NCI-H2081 treated with DMSO at 0.1 percent for 48 hours (cell line): ENCODE measurements at regions not wholly inside any gene's neighbourhood (a gene's known extent, or its start where the extent isn't known, plus 50 kb on each side); places are given as distances from the start of the nearest gene placed in this dataset.
"Not testable (repeated sequence)": the region's sequence is repeated elsewhere in the genome, so short reads cannot be mapped to it uniquely, and the experiment has no call there.

ENCODE experiments used
- DNase-seq: peaks from one replicate; lab custom pipeline; 2025; lab: John Stamatoyannopoulos, UW

DNA sequence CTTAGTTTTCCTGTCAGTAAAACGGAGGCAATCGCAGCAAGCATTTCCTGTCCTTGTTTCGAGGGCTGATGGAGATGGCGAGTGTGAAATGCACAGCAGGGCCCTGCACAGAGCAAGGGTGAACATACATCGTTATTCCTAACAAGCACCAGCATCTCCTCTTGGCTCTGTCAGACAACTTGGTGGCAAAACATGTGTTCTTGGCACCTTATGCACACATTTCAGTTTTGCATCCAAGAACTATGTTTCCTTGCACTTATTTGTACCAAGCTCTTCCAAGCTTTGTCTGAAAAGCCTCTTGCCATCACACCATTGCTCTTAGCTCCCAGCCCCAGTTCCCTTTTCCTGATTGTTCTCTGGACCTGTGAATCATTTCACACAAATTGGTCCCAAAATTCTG, 132.9 kb upstream of the GRB10 start:
- no peak for DNase-seq

GRCh38 chr7:50914460-50914859, 131.8 kb upstream of the GRB10 start:
- DNase-seq = no peak

GRCh38 chr7:50908628-50909290, 126.1 kb upstream of the GRB10 start:
- DNase-seq = no peak

DNA sequence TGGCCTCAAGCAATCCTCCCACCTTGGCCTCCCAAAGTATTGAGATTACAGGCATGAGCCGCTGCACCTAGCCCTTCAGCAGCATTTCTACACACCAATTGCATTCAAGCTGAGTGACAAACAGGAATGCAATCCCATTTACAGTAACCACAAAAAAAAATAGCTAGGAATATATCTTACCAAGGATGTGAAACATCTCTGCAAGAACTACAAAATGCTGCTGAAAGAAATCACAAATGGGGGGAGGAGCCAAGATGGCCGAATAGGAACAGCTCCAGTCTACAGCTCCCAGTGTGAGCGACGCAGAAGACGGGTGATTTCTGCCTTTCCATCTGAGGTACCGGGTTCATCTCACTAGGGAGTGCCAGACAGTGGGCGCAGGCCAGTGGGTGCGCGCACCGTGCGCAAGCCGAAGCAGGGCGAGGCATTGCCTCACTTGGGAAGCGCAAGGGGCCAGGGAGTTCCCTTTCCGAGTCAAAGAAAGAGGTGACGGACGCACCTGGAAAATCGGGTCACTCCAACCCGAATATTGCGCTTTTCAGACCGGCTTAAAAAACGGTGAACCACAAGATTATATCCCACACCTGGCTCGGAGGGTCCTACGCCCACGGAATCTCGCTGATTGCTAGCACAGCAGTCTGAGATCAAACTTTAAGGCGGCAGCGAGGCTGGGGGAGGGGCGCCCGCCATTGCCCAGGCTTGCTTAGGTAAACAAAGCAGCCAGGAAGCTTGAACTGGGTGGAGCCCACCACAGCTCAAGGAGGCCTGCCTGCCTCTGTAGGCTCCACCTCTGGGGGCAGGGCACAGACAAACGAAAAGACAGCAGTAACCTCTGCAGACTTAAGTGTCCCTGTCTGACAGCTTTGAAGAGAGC, 116.1 kb upstream of the GRB10 start:
- not testable (repeated sequence) for DNase-seq

GRCh38 chr7:50887061-50887460, 104.4 kb upstream of the GRB10 start:
- not testable (repeated sequence) for DNase-seq

- DNase-seq = no peak
These were observed 89.7 kb upstream of the GRB10 start for GRCh38 chr7:50872437-50872836.

GRCh38 chr7:50869108-50869725, 86.5 kb upstream of the GRB10 start:
- no peak for DNase-seq

- DNase-seq = no peak
These were observed 85.9 kb upstream of the GRB10 start for GRCh38 chr7:50868426-50869100.

GRCh38 chr7:50867034-50867356, 84.3 kb upstream of the GRB10 start:
- no peak for DNase-seq

GRCh38 chr7:50866343-50867033, 83.8 kb upstream of the GRB10 start:
- DNase-seq = no peak

- DNase-seq = no peak
These were observed 82.8 kb upstream of the GRB10 start for GRCh38 chr7:50865450-50865849.

GRCh38 chr7:50864694-50865093, 82.0 kb upstream of the GRB10 start:
- DNase-seq = no peak

DNA sequence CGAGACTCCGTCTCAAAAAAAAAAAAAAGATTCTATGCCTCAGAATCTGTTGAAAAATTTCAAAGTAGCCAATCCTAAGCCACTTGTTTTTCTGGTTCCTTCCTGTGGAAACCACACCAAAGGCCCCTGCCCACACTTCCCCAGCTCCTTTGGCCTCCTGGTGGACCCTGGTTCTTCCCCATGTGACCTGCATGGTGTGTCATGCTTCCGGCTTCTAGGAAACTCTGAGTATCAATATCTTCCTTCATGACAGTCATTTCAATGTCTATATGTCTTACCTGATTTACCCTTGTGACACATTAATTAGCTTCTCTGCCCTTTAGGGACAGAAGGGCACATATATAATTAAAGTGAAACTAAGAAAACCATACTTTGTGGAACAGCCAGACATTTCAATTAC, 80.4 kb upstream of the GRB10 start:
- no peak for DNase-seq

- no peak for DNase-seq
These were observed 79.6 kb upstream of the GRB10 start for GRCh38 chr7:50862302-50862701.

DNA sequence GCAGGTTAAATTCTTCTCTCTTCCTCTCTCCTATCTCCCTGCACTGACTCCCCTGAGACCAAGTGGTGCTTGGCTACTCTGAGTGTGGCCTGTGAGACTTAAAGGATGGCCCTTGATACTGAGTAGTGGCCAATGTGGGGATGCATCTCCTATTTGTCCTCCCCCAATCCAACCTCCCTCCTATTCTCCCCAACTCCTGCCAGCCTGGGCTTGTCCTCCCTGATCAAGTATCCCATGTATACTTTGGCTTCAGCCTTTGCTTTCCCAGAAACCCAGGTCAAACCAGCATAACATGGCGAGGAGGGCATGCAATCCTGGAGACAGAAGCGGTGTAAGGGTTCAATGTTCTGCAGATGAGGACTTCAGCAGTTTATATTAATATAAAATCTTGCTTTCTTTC, 77.9 kb upstream of the GRB10 start:
- DNase-seq = no peak

GRCh38 chr7:50860174-50860573, 77.5 kb upstream of the GRB10 start:
- no peak for DNase-seq

DNA sequence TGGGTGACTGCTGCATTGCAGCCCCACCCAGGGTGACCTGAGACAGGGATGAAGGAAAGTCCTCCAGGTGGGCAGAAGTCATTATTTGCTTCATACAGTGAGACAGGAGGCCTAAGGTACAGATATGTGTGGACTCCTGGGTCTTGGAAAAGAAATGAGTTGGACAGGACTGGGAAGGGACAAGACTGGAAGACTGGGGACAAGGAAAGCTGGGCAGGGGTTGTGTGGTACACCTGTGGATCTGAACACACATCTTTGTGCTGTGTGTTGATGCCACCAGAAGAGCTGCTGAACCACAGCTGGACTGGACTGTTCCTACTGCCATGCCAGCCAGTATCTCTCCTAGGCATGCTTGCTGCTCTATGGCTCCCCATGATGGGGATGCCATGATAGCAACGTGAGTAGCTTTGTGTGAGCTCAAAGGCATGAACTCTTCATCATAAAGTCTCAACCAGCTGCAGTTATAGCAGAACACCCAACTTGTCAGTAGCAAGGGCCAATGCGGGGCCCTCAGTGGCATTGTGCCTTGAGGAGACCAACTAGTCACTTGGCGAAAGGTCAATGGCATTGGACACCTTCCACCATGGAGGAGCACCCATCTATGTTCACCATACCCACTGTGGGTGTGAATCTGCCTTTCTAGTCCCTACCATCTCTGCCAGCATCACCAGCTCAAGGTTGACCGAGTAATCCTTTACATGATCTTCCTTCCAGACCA, 76.0 kb upstream of the GRB10 start:
- no peak for DNase-seq

GRCh38 chr7:50857804-50858489, 75.3 kb upstream of the GRB10 start:
- no peak for DNase-seq

GRCh38 chr7:50856806-50857205, 74.1 kb upstream of the GRB10 start:
- DNase-seq = no peak

GRCh38 chr7:50856231-50856630, 73.5 kb upstream of the GRB10 start:
- DNase-seq = no peak

- no peak for DNase-seq
These were observed 72.8 kb upstream of the GRB10 start for GRCh38 chr7:50855526-50855925.
